Vagina (tissue), 2 donors: ENCODE measurements at regions not wholly inside any gene's neighbourhood (a gene's known extent, or its start where the extent isn't known, plus 50 kb on each side); places are given as distances from the start of the nearest gene placed in this dataset.

ENCODE experiments used
- CTCF ChIP-seq, 3 experiments: fragments of 450-650 bp in 2 of 3; fragments of 200-600 bp in 1 of 3; sonication (generic) in 1 of 3; IDR thresholded peaks; one replicate each; pipeline ENCODE4 v1.5.1; 2017 to 2019; ENCODE audit warnings: antibody characterized with exemption in 3 of 3, mild to moderate bottlenecking in 2 of 3, moderate library complexity in 2 of 3
- POLR2A ChIP-seq, 2 donors: fragments of 450-650 bp; IDR thresholded peaks; one replicate each; pipeline ENCODE4 v1.6.1; 2017; ENCODE audit warnings: antibody characterized with exemption in 2 of 2, mild to moderate bottlenecking in 2 of 2, moderate library complexity in 2 of 2

GRCh38 chr2:129895061-129895460 lies 84.4 kb upstream of the RAB6C start:
- TF ChIP-seq CTCF (IDR thresholded peaks at IDR 0.05): no peak
- no peak for TF ChIP-seq POLR2A (IDR thresholded peaks at IDR 0.05)
